ENCODE measurements at regions not wholly inside any gene's neighbourhood (a gene's known extent, or its start where the extent isn't known, plus 50 kb on each side); places are given as distances from the start of the nearest gene placed in this dataset.

DNA sequence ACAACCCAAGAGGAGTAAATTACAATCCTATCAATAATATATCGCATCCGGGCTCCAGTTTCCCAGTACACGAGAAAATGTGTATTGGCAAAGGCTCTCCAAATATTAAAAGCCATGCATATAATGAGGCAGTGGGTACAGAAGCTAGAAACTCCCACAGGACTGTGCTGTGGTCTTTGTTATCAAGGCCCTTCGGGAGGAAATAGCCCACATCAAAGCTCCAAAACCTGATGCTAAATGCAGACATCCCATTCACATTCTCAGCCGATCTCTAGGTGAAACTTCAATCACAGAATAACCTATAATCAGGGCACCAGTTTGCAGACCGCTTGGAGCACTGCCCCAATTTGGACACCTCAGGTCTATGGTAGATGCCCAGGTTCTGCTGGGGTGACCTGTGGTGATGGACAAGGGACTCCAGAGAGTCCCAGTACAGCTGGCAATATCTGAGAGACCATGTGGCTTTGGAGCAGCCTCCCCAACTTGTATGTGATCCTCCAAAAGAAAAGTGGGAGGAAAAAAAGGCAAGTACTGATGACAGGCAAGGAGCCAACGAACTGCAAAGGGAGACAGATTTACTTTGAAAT is 148.8 kb upstream of the CAMK1G start:
- TF ChIP-seq POLR2AphosphoS5 (IDR thresholded peaks at IDR 0.05), result no peak
- TF ChIP-seq, protein P1, sequence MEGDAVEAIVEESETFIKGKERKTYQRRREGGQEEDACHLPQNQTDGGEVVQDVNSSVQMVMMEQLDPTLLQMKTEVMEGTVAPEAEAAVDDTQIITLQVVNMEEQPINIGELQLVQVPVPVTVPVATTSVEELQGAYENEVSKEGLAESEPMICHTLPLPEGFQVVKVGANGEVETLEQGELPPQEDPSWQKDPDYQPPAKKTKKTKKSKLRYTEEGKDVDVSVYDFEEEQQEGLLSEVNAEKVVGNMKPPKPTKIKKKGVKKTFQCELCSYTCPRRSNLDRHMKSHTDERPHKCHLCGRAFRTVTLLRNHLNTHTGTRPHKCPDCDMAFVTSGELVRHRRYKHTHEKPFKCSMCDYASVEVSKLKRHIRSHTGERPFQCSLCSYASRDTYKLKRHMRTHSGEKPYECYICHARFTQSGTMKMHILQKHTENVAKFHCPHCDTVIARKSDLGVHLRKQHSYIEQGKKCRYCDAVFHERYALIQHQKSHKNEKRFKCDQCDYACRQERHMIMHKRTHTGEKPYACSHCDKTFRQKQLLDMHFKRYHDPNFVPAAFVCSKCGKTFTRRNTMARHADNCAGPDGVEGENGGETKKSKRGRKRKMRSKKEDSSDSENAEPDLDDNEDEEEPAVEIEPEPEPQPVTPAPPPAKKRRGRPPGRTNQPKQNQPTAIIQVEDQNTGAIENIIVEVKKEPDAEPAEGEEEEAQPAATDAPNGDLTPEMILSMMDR (IDR thresholded peaks at IDR 0.05), result no peak

All from sigmoid colon (tissue), 4 donors.